ENCODE measurements at regions not wholly inside any gene's neighbourhood (a gene's known extent, or its start where the extent isn't known, plus 50 kb on each side); places are given as distances from the start of the nearest gene placed in this dataset.

GRCh38 chr18:25592804-25593360 is 240.9 kb upstream of the ZNF521 start:
- no peak overlapping the region for H3K27ac ChIP-seq
- 62 to 66% methylated on average over 2 of the region's 2 CpGs for WGBS, 2 donors
- no peak overlapping the region for H3K4me3 ChIP-seq
- no peaks in the 10 kb centered on the region for H3K4me1 ChIP-seq
- ATAC-seq (ENCODE audit: low FRiP score in 2 of 2) (no peak), DNase-seq (no peak)
- peaks cover 0 to under 1% (median 0%) of the 10 kb centered on the region in 4 donors for H3K9me3 ChIP-seq
- no peak for TF ChIP-seq POLR2A (IDR thresholded peaks at IDR 0.05)
- TF ChIP-seq CTCF (IDR thresholded peaks at IDR 0.05): no peak
- TF ChIP-seq EP300 (IDR thresholded peaks at IDR 0.05): no peak
- TF ChIP-seq POLR2AphosphoS5 (IDR thresholded peaks at IDR 0.05): no peak
- H3K27me3 ChIP-seq: no peaks in the 10 kb centered on the region
- H3K36me3 ChIP-seq: no peaks in the 10 kb centered on the region

GRCh38 chr18:25590456-25590855 is 238.5 kb upstream of the ZNF521 start:
- H3K4me1 ChIP-seq: no peaks in the 10 kb centered on the region
- H3K27ac ChIP-seq: no peak overlapping the region
- no peak for DNase-seq
- no peak for ATAC-seq (ENCODE audit: low FRiP score in 2 of 2)
- H3K36me3 ChIP-seq: no peaks in the 10 kb centered on the region
- H3K4me3 ChIP-seq: no peak overlapping the region
- WGBS, 2 donors: 90 to 92% methylated on average over 8 of the region's 8 CpGs
- H3K9me3 ChIP-seq: peaks cover 0 to 3% (median 0%) of the 10 kb centered on the region in 4 donors
- TF ChIP-seq CTCF (IDR thresholded peaks at IDR 0.05) (no peak), EP300 (IDR thresholded peaks at IDR 0.05) (no peak), POLR2A (IDR thresholded peaks at IDR 0.05) (no peak), POLR2AphosphoS5 (IDR thresholded peaks at IDR 0.05) (no peak)
- no peaks in the 10 kb centered on the region for H3K27me3 ChIP-seq

GRCh38 chr18:25587545-25587944 is 235.6 kb upstream of the ZNF521 start:
- H3K27me3 ChIP-seq: no peaks in the 10 kb centered on the region
- H3K9me3 ChIP-seq: peaks cover 0 to 3% (median 0%) of the 10 kb centered on the region in 4 donors
- no peak overlapping the region for H3K4me3 ChIP-seq
- no peak overlapping the region for H3K27ac ChIP-seq
- DNase-seq (no peak), ATAC-seq (ENCODE audit: low FRiP score in 2 of 2) (no peak)
- TF ChIP-seq CTCF (IDR thresholded peaks at IDR 0.05) (no peak), POLR2A (IDR thresholded peaks at IDR 0.05) (no peak), POLR2AphosphoS5 (IDR thresholded peaks at IDR 0.05) (no peak), EP300 (IDR thresholded peaks at IDR 0.05) (no peak)
- 73 to 90% methylated on average over 5 of the region's 5 CpGs for WGBS, 2 donors
- H3K36me3 ChIP-seq: no peaks in the 10 kb centered on the region
- H3K4me1 ChIP-seq: no peaks in the 10 kb centered on the region

- H3K9me3 ChIP-seq: no peaks in the 10 kb centered on the region
- DNase-seq (no peak), ATAC-seq (ENCODE audit: low FRiP score in 2 of 2) (no peak)
- no peaks in the 10 kb centered on the region for H3K4me1 ChIP-seq
- 65 to 79% methylated on average over 5 of the region's 5 CpGs for WGBS, 2 donors
- H3K4me3 ChIP-seq: no peak overlapping the region
- no peaks in the 10 kb centered on the region for H3K27me3 ChIP-seq
- TF ChIP-seq POLR2AphosphoS5 (IDR thresholded peaks at IDR 0.05) (no peak), EP300 (IDR thresholded peaks at IDR 0.05) (no peak), CTCF (IDR thresholded peaks at IDR 0.05) (no peak), POLR2A (IDR thresholded peaks at IDR 0.05) (no peak)
- no peaks in the 10 kb centered on the region for H3K36me3 ChIP-seq
- no peak overlapping the region for H3K27ac ChIP-seq
Measured at GRCh38 chr18:25568986-25569385, 217.0 kb upstream of the ZNF521 start.
